Endodermal cell (in vitro differentiated cells): ENCODE measurements at regions not wholly inside any gene's neighbourhood (a gene's known extent, or its start where the extent isn't known, plus 50 kb on each side); places are given as distances from the start of the nearest gene placed in this dataset.

Source experiments
- DNase-seq: peaks from one replicate; pipeline ENCODE4 v3.0.0-alpha.2; 2017
- H3K27ac ChIP-seq: 2 replicates; pipeline ENCODE4 v1.5.1; 2013; ENCODE audit warnings: mild to moderate bottlenecking, low read depth, low read length, moderate library complexity
- H3K27me3 ChIP-seq: 2 replicates; pipeline ENCODE4 v1.6.1; 2013; ENCODE audit warnings: mild to moderate bottlenecking, low read length, moderate library complexity; ENCODE audit not compliant: insufficient read depth, control insufficient read depth, poor library complexity, severe bottlenecking
- H3K36me3 ChIP-seq: 2 replicates; pipeline ENCODE4 v1.7.0; 2013; ENCODE audit warnings: mild to moderate bottlenecking, low read length, moderate library complexity; ENCODE audit not compliant: control insufficient read depth, insufficient read depth
- H3K4me1 ChIP-seq: one replicate; pipeline ENCODE4 v1.7.0; 2013; ENCODE audit warnings: low read length; ENCODE audit not compliant: control insufficient read depth, insufficient read depth
- H3K4me3 ChIP-seq: 2 replicates; pipeline ENCODE4 v1.5.1; 2013; ENCODE audit warnings: mild to moderate bottlenecking, low read length, moderate library complexity
- H3K9ac ChIP-seq: 2 replicates; pipeline ENCODE4 v1.6.1; 2013; ENCODE audit warnings: mild to moderate bottlenecking, low read length, moderate library complexity; ENCODE audit not compliant: poor library complexity, severe bottlenecking; ENCODE audit errors: extremely low read depth
- H3K9me3 ChIP-seq: 2 replicates; pipeline ENCODE4 v1.6.1; 2013; ENCODE audit warnings: mild to moderate bottlenecking, low read length, moderate library complexity; ENCODE audit not compliant: control insufficient read depth
- H3K27ac Mint-ChIP-seq: 2 replicates; pipeline ENCODE4 v1.8.0; 2020; ENCODE audit warnings: mixed read lengths
- H3K27me3 Mint-ChIP-seq: 2 replicates; pipeline ENCODE4 v1.8.0; 2021; ENCODE audit warnings: mild to moderate bottlenecking, mixed read lengths; ENCODE audit not compliant: insufficient read depth
- H3K36me3 Mint-ChIP-seq: 2 replicates; pipeline ENCODE4 v1.8.0; 2020; ENCODE audit warnings: low read depth, mixed read lengths
- H3K4me1 Mint-ChIP-seq: 2 replicates; pipeline ENCODE4 v1.8.0; 2020; ENCODE audit warnings: mixed read lengths
- H3K4me3 Mint-ChIP-seq: 2 replicates; pipeline ENCODE4 v1.8.0; 2020; ENCODE audit warnings: mild to moderate bottlenecking, moderate library complexity, mixed read lengths
- H3K9me3 Mint-ChIP-seq: 2 replicates; pipeline ENCODE4 v1.8.0; 2020; ENCODE audit warnings: mild to moderate bottlenecking, mixed read lengths
- WGBS, 2 experiments: methylation state at CpG; one replicate each; pipeline versions ENCODE4 v1.1.5 to v1.1.7; 2013; ENCODE audit warnings: missing lambda C conversion rate in 2 of 2, mixed read lengths in 1 of 2; ENCODE audit not compliant: insufficient coverage in 1 of 2, insufficient read length in 1 of 2; 5-methylcytosine and 5-hydroxymethylcytosine counted together
- TF ChIP-seq, protein P1 (sequence below): fragments of 200-600 bp; sonication (generic); conservative IDR thresholded peaks from 2 replicates; pipeline ENCODE4 v1.5.0; 2021; ENCODE audit warnings: antibody characterized with exemption, mild to moderate bottlenecking

DNA sequence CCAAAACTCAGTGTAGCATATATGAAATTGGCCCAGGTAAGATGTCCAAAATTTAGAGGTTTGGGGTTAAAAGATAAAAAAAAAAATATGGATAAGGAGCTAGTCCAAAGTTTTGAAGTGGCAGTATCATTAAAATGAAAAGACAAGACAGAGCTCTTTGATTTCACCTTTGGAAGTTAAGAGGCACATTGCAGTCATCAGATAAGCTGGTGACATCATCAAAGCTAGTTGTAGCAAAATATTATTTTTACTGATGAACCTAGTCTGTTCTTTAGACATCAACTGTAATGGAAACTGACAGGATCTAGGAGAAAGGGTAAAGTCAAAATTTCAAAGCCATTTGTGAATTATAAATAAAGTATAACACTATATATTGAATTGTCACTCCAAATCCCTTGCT lies 603.7 kb upstream of the CDH8 start:
- H3K4me3 ChIP-seq: no peak overlapping the region
- H3K4me1 ChIP-seq: no peaks in the 10 kb centered on the region
- Mint-ChIP-seq H3K9me3 (no peaks in the 10 kb centered on the region), H3K36me3 (no peaks in the 10 kb centered on the region), H3K27ac (no peak overlapping the region), H3K4me3 (no peak overlapping the region), H3K4me1 (no peaks in the 10 kb centered on the region), H3K27me3 (no peaks in the 10 kb centered on the region)
- H3K36me3 ChIP-seq: no peaks in the 10 kb centered on the region
- H3K9ac ChIP-seq: no peak overlapping the region
- H3K9me3 ChIP-seq: no peaks in the 10 kb centered on the region
- TF ChIP-seq, protein P1, sequence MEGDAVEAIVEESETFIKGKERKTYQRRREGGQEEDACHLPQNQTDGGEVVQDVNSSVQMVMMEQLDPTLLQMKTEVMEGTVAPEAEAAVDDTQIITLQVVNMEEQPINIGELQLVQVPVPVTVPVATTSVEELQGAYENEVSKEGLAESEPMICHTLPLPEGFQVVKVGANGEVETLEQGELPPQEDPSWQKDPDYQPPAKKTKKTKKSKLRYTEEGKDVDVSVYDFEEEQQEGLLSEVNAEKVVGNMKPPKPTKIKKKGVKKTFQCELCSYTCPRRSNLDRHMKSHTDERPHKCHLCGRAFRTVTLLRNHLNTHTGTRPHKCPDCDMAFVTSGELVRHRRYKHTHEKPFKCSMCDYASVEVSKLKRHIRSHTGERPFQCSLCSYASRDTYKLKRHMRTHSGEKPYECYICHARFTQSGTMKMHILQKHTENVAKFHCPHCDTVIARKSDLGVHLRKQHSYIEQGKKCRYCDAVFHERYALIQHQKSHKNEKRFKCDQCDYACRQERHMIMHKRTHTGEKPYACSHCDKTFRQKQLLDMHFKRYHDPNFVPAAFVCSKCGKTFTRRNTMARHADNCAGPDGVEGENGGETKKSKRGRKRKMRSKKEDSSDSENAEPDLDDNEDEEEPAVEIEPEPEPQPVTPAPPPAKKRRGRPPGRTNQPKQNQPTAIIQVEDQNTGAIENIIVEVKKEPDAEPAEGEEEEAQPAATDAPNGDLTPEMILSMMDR: no peak
- no peaks in the 10 kb centered on the region for H3K27me3 ChIP-seq
- no peak for DNase-seq
- no peak overlapping the region for H3K27ac ChIP-seq

DNA sequence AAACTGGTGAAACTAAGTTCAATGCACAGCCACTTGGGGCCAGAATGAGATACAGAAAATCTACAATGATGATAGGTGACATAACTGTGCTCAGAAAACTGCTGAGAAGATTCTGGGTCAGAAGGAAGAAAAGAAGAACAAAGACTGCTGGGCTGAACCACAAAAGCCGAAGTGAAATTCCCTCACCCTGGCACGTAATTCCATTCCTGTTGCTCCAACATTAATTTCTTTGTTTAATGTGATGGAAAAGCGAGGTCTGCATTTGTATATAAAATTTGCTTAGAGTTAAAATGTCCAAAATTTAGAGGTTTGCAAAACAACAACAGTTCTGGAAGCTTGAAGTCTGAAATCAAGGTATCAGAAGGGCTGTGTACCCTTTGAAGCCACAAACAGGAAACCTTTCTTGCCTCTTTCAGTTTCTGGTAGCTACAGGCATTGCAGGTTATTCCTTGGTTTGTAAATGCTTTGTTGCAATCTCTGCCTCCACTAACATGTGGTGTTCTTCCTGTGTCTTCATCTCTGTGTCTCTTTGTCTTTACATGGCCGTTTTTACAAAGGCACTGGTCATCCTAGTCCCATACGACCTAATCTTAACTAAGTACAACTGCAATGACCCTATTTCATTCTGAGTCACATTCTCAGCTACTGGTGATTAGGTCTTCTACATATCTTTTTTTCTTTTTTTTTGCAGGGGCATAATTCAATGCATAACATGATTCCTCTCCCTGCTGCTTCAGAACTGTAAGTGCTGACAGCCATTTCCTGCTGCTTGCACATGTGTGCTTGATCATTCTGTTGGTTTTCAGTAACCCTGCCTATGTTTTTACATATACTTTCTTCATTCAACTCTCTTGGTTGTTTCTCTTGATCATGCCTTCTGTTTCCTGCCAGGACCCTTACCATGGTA lies 603.0 kb upstream of the CDH8 start:
- Mint-ChIP-seq H3K4me3 (no peak overlapping the region), H3K27ac (no peak overlapping the region), H3K9me3 (no peaks in the 10 kb centered on the region), H3K27me3 (no peaks in the 10 kb centered on the region), H3K4me1 (no peaks in the 10 kb centered on the region), H3K36me3 (no peaks in the 10 kb centered on the region)
- H3K4me3 ChIP-seq: no peak overlapping the region
- H3K9me3 ChIP-seq: no peaks in the 10 kb centered on the region
- no peak overlapping the region for H3K27ac ChIP-seq
- no peak overlapping the region for H3K9ac ChIP-seq
- 83 to 91% methylated on average over 3 to 5 of the region's 5 CpGs for WGBS, 2 experiments
- no peaks in the 10 kb centered on the region for H3K4me1 ChIP-seq
- TF ChIP-seq, protein P1: no peak
- no peaks in the 10 kb centered on the region for H3K36me3 ChIP-seq
- no peaks in the 10 kb centered on the region for H3K27me3 ChIP-seq
- no peak for DNase-seq

DNA sequence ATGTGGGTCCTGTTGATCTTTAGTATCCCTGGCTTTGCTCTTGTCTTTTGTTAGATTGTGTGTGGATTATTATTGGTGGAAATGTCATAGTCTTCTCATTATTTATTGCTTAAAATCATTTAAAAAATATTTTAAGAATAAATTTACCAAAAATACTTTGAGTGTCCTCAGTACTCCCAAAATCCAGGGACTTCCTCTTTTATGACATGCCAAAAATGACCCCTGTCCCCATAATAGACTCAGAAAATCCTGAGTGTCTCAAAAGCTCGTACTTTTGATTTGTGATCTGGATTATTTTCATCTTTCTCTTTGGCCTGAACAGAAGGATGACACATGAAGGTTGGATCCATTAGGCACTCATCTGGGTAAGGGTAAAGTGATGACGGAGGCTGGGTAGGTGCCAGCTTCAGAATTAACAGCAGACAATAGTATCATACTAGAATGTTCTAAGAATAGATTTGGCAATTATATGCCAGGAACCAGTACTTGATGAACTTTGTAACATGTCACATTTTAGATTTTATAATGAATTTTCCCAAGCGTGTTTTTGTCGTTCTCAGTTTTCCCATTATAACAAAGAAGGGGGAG lies 602.2 kb upstream of the CDH8 start:
- 75 to 93% methylated on average over 3 to 4 of the region's 4 CpGs for WGBS, 2 experiments
- H3K27ac ChIP-seq: no peak overlapping the region
- H3K4me1 ChIP-seq: no peaks in the 10 kb centered on the region
- Mint-ChIP-seq H3K4me1 (no peaks in the 10 kb centered on the region), H3K9me3 (no peaks in the 10 kb centered on the region), H3K4me3 (no peak overlapping the region), H3K36me3 (no peaks in the 10 kb centered on the region), H3K27ac (no peak overlapping the region), H3K27me3 (no peaks in the 10 kb centered on the region)
- no peaks in the 10 kb centered on the region for H3K36me3 ChIP-seq
- no peak for DNase-seq
- no peak overlapping the region for H3K9ac ChIP-seq
- H3K4me3 ChIP-seq: no peak overlapping the region
- no peaks in the 10 kb centered on the region for H3K27me3 ChIP-seq
- H3K9me3 ChIP-seq: no peaks in the 10 kb centered on the region
- TF ChIP-seq, protein P1: no peak
